H1 (cell line): ENCODE measurements at regions not wholly inside any gene's neighbourhood (a gene's known extent, or its start where the extent isn't known, plus 50 kb on each side); places are given as distances from the start of the nearest gene placed in this dataset.

Experiments
- CTCF ChIA-PET: fragments of 300-600 bp; sonication (Branson Sonifier 250); formaldehyde crosslinking; loops from one replicate; lab custom pipeline; 2021; ENCODE audit not compliant: partially characterized antibody; lab: Charles Lee
- POLR2A ChIA-PET: fragments of 300-600 bp; sonication (Branson Sonifier 250); formaldehyde crosslinking; loops from one replicate; lab custom pipeline; 2021; ENCODE audit warnings: inconsistent platforms; ENCODE audit not compliant: partially characterized antibody; lab: Charles Lee
- DNase-seq, 2 experiments: peaks; one replicate each; pipeline versions ENCODE4 v3.0.0 to v3.0.0-alpha.2; 2010 to 2022; ENCODE audit warnings: low spot score in 2 of 2, low read depth in 1 of 2, mixed read lengths in 1 of 2
- FAIRE-seq: peaks from 2 replicates; lab custom pipeline; 2011; peaks lifted over from hg19 to GRCh38; lab: Jason Lieb, UNC
- H2AFZ ChIP-seq: 2 replicates; pipeline ENCODE4 v1.8.1; 2012; ENCODE audit warnings: low read length, inconsistent platforms
- H2AK5ac ChIP-seq: 2 replicates; pipeline ENCODE4 v1.6.1; 2013; ENCODE audit warnings: low read depth, low read length
- H2BK120ac ChIP-seq: replicated peaks from 2 replicates; pipeline ENCODE3; 2013; ENCODE audit warnings: low read depth, low read length, inconsistent platforms
- H2BK12ac ChIP-seq: 2 replicates; pipeline ENCODE4 v1.6.1; 2013; ENCODE audit warnings: low read depth, low read length
- H2BK15ac ChIP-seq: 2 replicates; pipeline ENCODE4 v1.6.1; 2013; ENCODE audit warnings: low read length
- H2BK20ac ChIP-seq: 2 replicates; pipeline ENCODE4 v1.6.1; 2013; ENCODE audit warnings: low read length
- H2BK5ac ChIP-seq: 2 replicates; pipeline ENCODE4 v1.6.1; 2013; ENCODE audit warnings: low read depth, low read length
- H3K14ac ChIP-seq: 2 replicates; pipeline ENCODE4 v1.6.1; 2013; ENCODE audit warnings: inconsistent platforms; ENCODE audit not compliant: insufficient read length
- H3K18ac ChIP-seq: 2 replicates; pipeline ENCODE4 v1.6.1; 2013; ENCODE audit warnings: low read length; ENCODE audit errors: extremely low read depth
- H3K23ac ChIP-seq: 2 replicates; pipeline ENCODE4 v1.6.1; 2013; ENCODE audit warnings: inconsistent platforms; ENCODE audit not compliant: insufficient read length
- H3K23me2 ChIP-seq: 2 replicates; pipeline ENCODE4 v1.6.1; 2013; ENCODE audit warnings: low read depth, low read length
- H3K27ac ChIP-seq: 2 replicates; pipeline ENCODE4 v1.6.1; 2011; ENCODE audit warnings: low read depth, low read length, inconsistent platforms
- H3K27me3 ChIP-seq, 4 experiments: replicated peaks in 1 of 4; 1 replicate in 1 of 4; 2 replicates in 3 of 4; pipeline versions ENCODE4 v1.6.1 to v1.8.1; 2011 to 2013; ENCODE audit warnings: low read length in 3 of 4, mild to moderate bottlenecking in 3 of 4, inconsistent platforms in 2 of 4, mixed read lengths in 2 of 4, moderate library complexity in 1 of 4; ENCODE audit not compliant: control insufficient read depth in 3 of 4, insufficient read depth in 3 of 4; ENCODE audit errors: extremely low read depth in 1 of 4
- H3K36me3 ChIP-seq, 4 experiments: 2 replicates each; pipeline versions ENCODE4 v1.6.1 to v1.8.1; 2011 to 2013; ENCODE audit warnings: mild to moderate bottlenecking in 4 of 4, low read length in 3 of 4, moderate library complexity in 2 of 4, control low read depth in 1 of 4, inconsistent platforms in 1 of 4; ENCODE audit not compliant: insufficient read depth in 4 of 4, control insufficient read depth in 2 of 4
- H3K4ac ChIP-seq: replicated peaks from 2 replicates; pipeline ENCODE3; 2013; ENCODE audit warnings: low read length, low read depth, mixed read lengths, inconsistent platforms; ENCODE audit not compliant: insufficient read length
- H3K4me1 ChIP-seq, 4 experiments: replicated peaks in 1 of 4; 1 replicate in 1 of 4; 2 replicates in 3 of 4; pipeline versions ENCODE4 v1.6.1 to v1.8.1; 2011 to 2013; ENCODE audit warnings: low read length in 3 of 4, inconsistent platforms in 2 of 4, mixed read lengths in 1 of 4; ENCODE audit not compliant: insufficient read depth in 4 of 4, control insufficient read depth in 3 of 4
- H3K4me2 ChIP-seq, 2 experiments: 2 replicates each; pipeline versions ENCODE4 v1.6.1 to v1.8.1; 2011 to 2013; ENCODE audit warnings: low read depth in 2 of 2, low read length in 2 of 2, control low read depth in 1 of 2, inconsistent platforms in 1 of 2, mild to moderate bottlenecking in 1 of 2; ENCODE audit not compliant: insufficient read depth in 1 of 2
- H3K4me3 ChIP-seq, 4 experiments: fragments of 200-600, 300-600 bp in 1 of 4; sonication (generic), shearing (Covaris generic), sonication (Bioruptor Twin) in 1 of 4; 2 replicates each; pipeline versions ENCODE4 v1.5.1 to v1.8.1; 2011 to 2016; ENCODE audit warnings: low read length in 4 of 4, low read depth in 3 of 4, control low read depth in 2 of 4, inconsistent platforms in 2 of 4, mild to moderate bottlenecking in 2 of 4, mixed read lengths in 1 of 4, moderate library complexity in 1 of 4; ENCODE audit not compliant: insufficient read depth in 2 of 4; ENCODE audit errors: extremely low read depth in 1 of 4
- H3K56ac ChIP-seq: replicated peaks from 2 replicates; pipeline ENCODE3; 2013; ENCODE audit warnings: low read depth, mild to moderate bottlenecking, mixed read lengths, low read length, inconsistent platforms; ENCODE audit not compliant: insufficient read length
- H3K79me1 ChIP-seq: 2 replicates; pipeline ENCODE4 v1.6.1; 2013; ENCODE audit warnings: low read depth, low read length, control low read depth
- H3K79me2 ChIP-seq, 2 experiments: 2 replicates each; pipeline versions ENCODE4 v1.6.1 to v1.8.1; 2012 to 2013; ENCODE audit warnings: low read length in 2 of 2, mild to moderate bottlenecking in 2 of 2, inconsistent platforms in 1 of 2; ENCODE audit not compliant: insufficient read depth in 2 of 2, control insufficient read depth in 1 of 2
- H3K9ac ChIP-seq, 4 experiments: replicated peaks in 1 of 4; 1 replicate in 1 of 4; 2 replicates in 3 of 4; pipeline versions ENCODE4 v1.6.1 to v1.8.1; 2011 to 2013; ENCODE audit warnings: low read depth in 3 of 4, low read length in 3 of 4, control low read depth in 2 of 4, mild to moderate bottlenecking in 2 of 4, moderate library complexity in 2 of 4, inconsistent platforms in 1 of 4; ENCODE audit errors: extremely low read depth in 1 of 4
- H3K9me3 ChIP-seq, 2 experiments: 2 replicates each; pipeline versions ENCODE4 v1.6.1 to v1.8.1; 2012 to 2013; ENCODE audit warnings: mild to moderate bottlenecking in 2 of 2, moderate library complexity in 2 of 2, control low read depth in 1 of 2, inconsistent platforms in 1 of 2, low read depth in 1 of 2, low read length in 1 of 2, mixed read lengths in 1 of 2; ENCODE audit not compliant: insufficient read depth in 2 of 2
- H4K20me1 ChIP-seq, 2 experiments: replicated peaks in 1 of 2; 2 replicates each; pipeline versions ENCODE3 to v1.8.1; 2011 to 2013; ENCODE audit warnings: inconsistent platforms in 2 of 2, low read length in 2 of 2, mild to moderate bottlenecking in 1 of 2; ENCODE audit not compliant: insufficient read depth in 2 of 2, control insufficient read depth in 1 of 2
- H4K5ac ChIP-seq: 2 replicates; pipeline ENCODE4 v1.6.1; 2013; ENCODE audit warnings: low read length, low read depth, mixed read lengths, inconsistent platforms; ENCODE audit not compliant: insufficient read length
- H4K8ac ChIP-seq: 2 replicates; pipeline ENCODE4 v1.8.0; 2013; ENCODE audit warnings: mild to moderate bottlenecking, moderate library complexity, low read length, inconsistent platforms; ENCODE audit not compliant: insufficient read depth; ENCODE audit errors: extremely low read depth
- H4K91ac ChIP-seq: replicated peaks from 2 replicates; pipeline ENCODE3; 2013; ENCODE audit warnings: low read length, mixed read lengths, inconsistent platforms; ENCODE audit not compliant: insufficient read length
- BCL11A ChIP-seq, 2 experiments: IDR thresholded peaks; one replicate each; pipeline ENCODE4 v1.6.1; 2011; ENCODE audit warnings: low read depth in 2 of 2, low read length in 2 of 2, mild to moderate bottlenecking in 2 of 2
- HDAC2 ChIP-seq, 2 experiments: fragments of 300-600 bp in 1 of 2; sonication (generic) in 1 of 2; IDR thresholded peaks; 2 replicates each; pipeline ENCODE4 v1.6.1; 2011 to 2012; ENCODE audit warnings: low read depth in 2 of 2, low read length in 2 of 2, mild to moderate bottlenecking in 2 of 2, moderate library complexity in 2 of 2, borderline replicate concordance in 1 of 2, inconsistent platforms in 1 of 2
- KDM5A ChIP-seq: fragments of 200-600 bp; IDR thresholded peaks from 2 replicates; pipeline ENCODE4 v1.7.1; 2012; ENCODE audit warnings: mild to moderate bottlenecking, low read length, inconsistent platforms, mixed read lengths
- POLR2A ChIP-seq, 2 experiments: IDR thresholded peaks; 1 replicate in 1 of 2; 2 replicates in 1 of 2; pipeline ENCODE4 v1.6.1; 2011; ENCODE audit warnings: low read depth in 2 of 2, low read length in 2 of 2, mild to moderate bottlenecking in 2 of 2; ENCODE audit errors: control extremely low read depth in 1 of 2
- SIX5 ChIP-seq: IDR thresholded peaks from 2 replicates; pipeline ENCODE4 v1.6.1; 2011; ENCODE audit warnings: mild to moderate bottlenecking, low read depth, low read length
- WGBS, 2 experiments: shearing (Covaris generic) in 1 of 2; methylation state at CpG; one replicate each; pipeline versions ENCODE4 v1.1.6 to v1.1.7; 2013 to 2015; ENCODE audit warnings: low lambda C conversion rate in 2 of 2, mixed read lengths in 2 of 2, inconsistent platforms in 1 of 2, low coverage in 1 of 2, missing lambda C conversion rate in 1 of 2; ENCODE audit not compliant: insufficient replicate concordance in 2 of 2, insufficient coverage in 1 of 2, insufficient read length in 1 of 2; ENCODE audit errors: extremely low coverage in 1 of 2, missing lambda C conversion rate in 1 of 2; 5-methylcytosine and 5-hydroxymethylcytosine counted together

DNA sequence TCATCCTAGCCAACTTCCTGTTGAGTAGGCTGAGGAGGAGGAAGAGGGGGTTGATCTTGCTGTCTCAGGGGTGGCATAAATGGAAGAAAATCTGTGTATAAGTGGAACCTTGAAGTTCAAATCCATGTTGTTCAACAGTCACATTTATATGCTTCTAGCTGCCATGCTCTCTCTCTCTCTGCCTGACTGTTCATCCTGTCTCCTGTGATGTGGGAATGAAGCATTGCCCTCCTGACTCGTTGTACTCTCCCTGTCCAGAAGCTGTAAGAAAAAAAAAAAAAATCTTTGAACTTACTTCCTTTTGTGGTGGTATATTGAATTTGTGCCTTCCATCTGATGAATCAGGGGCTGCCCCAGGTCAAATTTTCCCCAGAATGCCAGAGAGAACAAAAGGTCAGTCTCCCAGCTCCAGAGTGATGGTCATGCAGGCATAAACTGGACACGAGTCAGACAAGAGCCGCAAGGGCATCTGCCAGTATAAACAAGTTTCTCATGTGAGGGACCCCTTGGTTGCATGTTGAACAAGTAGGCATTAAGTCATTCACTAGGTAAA lies 257.0 kb downstream of the IDS start:
- Histone ChIP-seq H3K9ac (no peak overlapping the region), H2BK20ac (no peak overlapping the region), H3K27ac (no peak overlapping the region), H2BK12ac (no peak overlapping the region), H3K27me3 (no peaks in the 10 kb centered on the region), H3K23ac (no peak overlapping the region), H3K4ac (no peak overlapping the region), H4K8ac (no peak overlapping the region), H4K5ac (no peak overlapping the region), H3K18ac (no peak overlapping the region), H3K23me2 (no peaks in the 10 kb centered on the region), H3K79me1 (no peaks in the 10 kb centered on the region), H4K20me1 (no peaks in the 10 kb centered on the region), H2AK5ac (no peak overlapping the region), H3K9me3 (no peaks in the 10 kb centered on the region), H2BK120ac (no peak overlapping the region), H3K4me1 (no peaks in the 10 kb centered on the region), H3K79me2 (no peaks in the 10 kb centered on the region), H4K91ac (no peak overlapping the region), H3K4me3 (no peak overlapping the region), H2BK15ac (no peak overlapping the region), H3K4me2 (no peak overlapping the region), H3K56ac (no peak overlapping the region), H3K14ac (no peak overlapping the region), H2BK5ac (no peak overlapping the region), H2AFZ (no peak overlapping the region), H3K36me3 (no peaks in the 10 kb centered on the region)
- FAIRE-seq (no peak), DNase-seq (no peak)
- POLR2A ChIA-PET: no interaction called here
- no peak for TF ChIP-seq SIX5
- TF ChIP-seq HDAC2 (IDR thresholded peaks at IDR 0.05; ENCODE audit: borderline replicate concordance in 1 of 2, low read depth in 2 of 2, low read length in 2 of 2): no peak
- no peak for TF ChIP-seq KDM5A
- no peak for TF ChIP-seq POLR2A (IDR thresholded peaks at IDR 0.05; ENCODE audit: control extremely low read depth in 1 of 2, low read depth in 2 of 2, low read length in 2 of 2)
- TF ChIP-seq BCL11A (IDR thresholded peaks at IDR 0.05; ENCODE audit: low read depth in 2 of 2, low read length in 2 of 2): no peak
- WGBS, 2 experiments: 96% methylated on average over 3 of the region's 3 CpGs; no CpG with 5 or more reads in 1 of the 2 experiments
- CTCF ChIA-PET: interaction anchor here (0.8 kb wide), 1 partner anchor 9 kb away, joined by 3 read pairs; no protein-coding TSS in a partner anchor
